ENCODE measurements at regions not wholly inside any gene's neighbourhood (a gene's known extent, or its start where the extent isn't known, plus 50 kb on each side); places are given as distances from the start of the nearest gene placed in this dataset.

GRCh38 chr3:41007399-41007798, 191.9 kb upstream of the CTNNB1 start:
- no peak for TF ChIP-seq EZH2 (IDR thresholded peaks at IDR 0.05; ENCODE audit: insufficient read depth, poor library complexity, severe bottlenecking)
- no peak for TF ChIP-seq EZH2phosphoT487 (IDR thresholded peaks at IDR 0.05; ENCODE audit: insufficient read depth, low read depth)
